ENCODE measurements at regions not wholly inside any gene's neighbourhood (a gene's known extent, or its start where the extent isn't known, plus 50 kb on each side); places are given as distances from the start of the nearest gene placed in this dataset.

DNA sequence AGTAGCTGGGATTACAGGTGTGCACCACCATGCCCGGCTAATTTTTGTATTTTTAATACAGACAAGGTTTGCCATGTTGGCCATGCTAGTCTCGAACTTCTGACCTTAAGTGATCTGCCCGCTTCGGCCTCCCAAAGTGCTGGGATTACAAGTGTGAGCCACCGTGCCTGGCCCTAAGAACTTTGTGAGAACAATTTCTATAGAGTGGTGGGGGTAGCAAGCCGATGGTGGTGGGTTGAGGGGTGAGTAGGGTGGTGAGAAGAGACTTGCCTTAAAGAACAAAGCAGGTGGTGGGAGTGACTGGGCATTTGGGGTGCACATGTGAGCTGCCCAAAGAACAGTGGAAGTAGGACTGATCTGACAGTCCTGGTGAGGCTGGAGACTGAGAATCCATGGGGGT is 76.0 kb upstream of the ASB18 start:
- CTCF ChIA-PET: no interaction called here

DNA sequence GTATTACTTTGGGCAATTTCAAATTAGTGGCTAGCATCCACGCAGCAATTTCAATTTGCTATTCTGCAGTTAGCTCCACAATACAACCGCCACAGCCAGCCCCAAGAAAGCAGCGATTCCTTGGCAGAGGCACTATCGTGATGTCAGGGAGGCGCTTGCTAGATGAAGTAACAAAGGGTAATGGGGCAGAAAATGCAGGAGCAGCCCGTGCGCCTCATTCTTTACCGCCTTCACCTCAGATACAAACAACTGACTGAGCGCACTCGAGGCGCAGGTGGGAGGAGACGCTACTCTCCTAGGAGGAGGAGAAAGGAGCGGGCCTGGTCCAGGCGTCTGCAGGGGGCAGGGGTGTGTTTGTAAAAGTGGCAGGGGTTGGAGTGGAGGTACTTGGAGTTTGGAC is 76.9 kb upstream of the ASB18 start:
- H2AFZ ChIP-seq (ENCODE audit: low read length): no peak overlapping the region
- ChIA-PET CTCF (no interaction called here), POLR2A (ENCODE audit: unreplicated experiment) (no interaction called here)
- H4K20me1 ChIP-seq (ENCODE audit: low read length): no peaks in the 10 kb centered on the region
- H3K79me2 ChIP-seq (ENCODE audit: low read length): no peaks in the 10 kb centered on the region
- no peak overlapping the region for H3K9ac ChIP-seq (ENCODE audit: low read length)
- no peaks in the 10 kb centered on the region for H3K9me2 ChIP-seq (replicated peaks; ENCODE audit: low read length)
- no peaks in the 10 kb centered on the region for H3K4me1 ChIP-seq (ENCODE audit: insufficient read depth, low read length)
- no TSS peak for BruUV-seq (replicated peaks)
- no peaks in the 10 kb centered on the region for H3K27me3 ChIP-seq (ENCODE audit: low read length)
- no peak overlapping the region for H3K27ac ChIP-seq (ENCODE audit: low read length)
- DNase-seq (no peak), ATAC-seq (no peak)
- no peaks in the 10 kb centered on the region for H3K36me3 ChIP-seq (ENCODE audit: low read depth, low read length)
- intact Hi-C loops (cut with micrococcal nuclease): no loop called here
- H3K4me2 ChIP-seq (ENCODE audit: low read length): no peak overlapping the region
- H3F3A ChIP-seq (ENCODE audit: low read length, unreplicated experiment): no peaks in the 10 kb centered on the region
- H3K9me3 ChIP-seq (ENCODE audit: low read length): no peaks in the 10 kb centered on the region
- TF ChIP-seq, protein P1, sequence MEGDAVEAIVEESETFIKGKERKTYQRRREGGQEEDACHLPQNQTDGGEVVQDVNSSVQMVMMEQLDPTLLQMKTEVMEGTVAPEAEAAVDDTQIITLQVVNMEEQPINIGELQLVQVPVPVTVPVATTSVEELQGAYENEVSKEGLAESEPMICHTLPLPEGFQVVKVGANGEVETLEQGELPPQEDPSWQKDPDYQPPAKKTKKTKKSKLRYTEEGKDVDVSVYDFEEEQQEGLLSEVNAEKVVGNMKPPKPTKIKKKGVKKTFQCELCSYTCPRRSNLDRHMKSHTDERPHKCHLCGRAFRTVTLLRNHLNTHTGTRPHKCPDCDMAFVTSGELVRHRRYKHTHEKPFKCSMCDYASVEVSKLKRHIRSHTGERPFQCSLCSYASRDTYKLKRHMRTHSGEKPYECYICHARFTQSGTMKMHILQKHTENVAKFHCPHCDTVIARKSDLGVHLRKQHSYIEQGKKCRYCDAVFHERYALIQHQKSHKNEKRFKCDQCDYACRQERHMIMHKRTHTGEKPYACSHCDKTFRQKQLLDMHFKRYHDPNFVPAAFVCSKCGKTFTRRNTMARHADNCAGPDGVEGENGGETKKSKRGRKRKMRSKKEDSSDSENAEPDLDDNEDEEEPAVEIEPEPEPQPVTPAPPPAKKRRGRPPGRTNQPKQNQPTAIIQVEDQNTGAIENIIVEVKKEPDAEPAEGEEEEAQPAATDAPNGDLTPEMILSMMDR (conservative IDR thresholded peaks at IDR 0.05; ENCODE audit: low read depth, low read length): no peak
- no peak for TF ChIP-seq EZH2 (IDR thresholded peaks at IDR 0.05; ENCODE audit: low read length, unreplicated experiment)
- TF ChIP-seq EZH2phosphoT487 (IDR thresholded peaks at IDR 0.05; ENCODE audit: borderline replicate concordance, low read length): no peak
- H3K4me3 ChIP-seq (ENCODE audit: low read length): no peak overlapping the region

More for the DNA sequence above, 76.0 kb upstream of the ASB18 start:
- Histone ChIP-seq H3K27ac (ENCODE audit: low read length) (no peak overlapping the region), H4K20me1 (ENCODE audit: low read length) (no peaks in the 10 kb centered on the region), H3K9ac (ENCODE audit: low read length) (no peak overlapping the region), H3F3A (ENCODE audit: low read length, unreplicated experiment) (no peaks in the 10 kb centered on the region), H3K4me3 (ENCODE audit: low read length) (no peak overlapping the region), H3K4me1 (ENCODE audit: insufficient read depth, low read length) (no peaks in the 10 kb centered on the region), H3K79me2 (ENCODE audit: low read length) (no peaks in the 10 kb centered on the region), H3K36me3 (ENCODE audit: low read depth, low read length) (no peaks in the 10 kb centered on the region), H3K4me2 (ENCODE audit: low read length) (no peak overlapping the region), H3K9me3 (ENCODE audit: low read length) (no peaks in the 10 kb centered on the region), H3K27me3 (ENCODE audit: low read length) (no peaks in the 10 kb centered on the region), H2AFZ (ENCODE audit: low read length) (no peak overlapping the region), H3K9me2 (replicated peaks; ENCODE audit: low read length) (no peaks in the 10 kb centered on the region)
- no TSS peak for BruUV-seq (replicated peaks)
- POLR2A ChIA-PET (ENCODE audit: unreplicated experiment): no interaction called here
- ATAC-seq (no peak), DNase-seq (no peak)
- TF ChIP-seq EZH2phosphoT487 (IDR thresholded peaks at IDR 0.05; ENCODE audit: borderline replicate concordance, low read length): no peak
- TF ChIP-seq, protein P1 (conservative IDR thresholded peaks at IDR 0.05; ENCODE audit: low read depth, low read length): no peak
- TF ChIP-seq EZH2 (IDR thresholded peaks at IDR 0.05; ENCODE audit: low read length, unreplicated experiment): no peak
- intact Hi-C loops (cut with micrococcal nuclease): no loop called here

DNA sequence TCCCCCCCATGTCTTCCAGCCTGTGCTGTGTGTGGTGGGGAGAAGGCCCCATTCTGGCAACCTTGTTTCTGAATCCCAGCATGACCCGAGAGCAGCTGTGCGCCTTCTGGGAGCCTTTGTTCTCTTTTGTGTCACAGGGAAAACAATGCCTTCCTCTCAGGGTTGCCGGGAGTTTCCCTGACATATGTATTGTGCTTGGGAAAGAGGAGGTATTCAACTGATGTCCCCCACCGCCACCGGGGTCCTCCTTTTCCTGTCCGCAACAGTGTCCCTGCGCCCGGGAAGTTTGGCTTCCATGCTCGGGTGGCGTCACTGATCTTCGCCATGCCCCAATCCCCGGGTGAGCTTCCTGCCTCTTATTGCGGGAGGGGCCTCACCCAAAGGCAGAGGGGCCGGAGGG is 77.5 kb upstream of the ASB18 start:
- Histone ChIP-seq H3K9me3 (ENCODE audit: low read length) (no peaks in the 10 kb centered on the region), H3K27ac (ENCODE audit: low read length) (no peak overlapping the region), H4K20me1 (ENCODE audit: low read length) (no peaks in the 10 kb centered on the region), H2AFZ (ENCODE audit: low read length) (no peak overlapping the region), H3K9ac (ENCODE audit: low read length) (no peak overlapping the region), H3K4me3 (ENCODE audit: low read length) (no peak overlapping the region), H3K79me2 (ENCODE audit: low read length) (no peaks in the 10 kb centered on the region), H3K4me2 (ENCODE audit: low read length) (no peak overlapping the region), H3K9me2 (replicated peaks; ENCODE audit: low read length) (no peaks in the 10 kb centered on the region), H3F3A (ENCODE audit: low read length, unreplicated experiment) (no peaks in the 10 kb centered on the region), H3K27me3 (ENCODE audit: low read length) (no peaks in the 10 kb centered on the region), H3K36me3 (ENCODE audit: low read depth, low read length) (no peaks in the 10 kb centered on the region), H3K4me1 (ENCODE audit: insufficient read depth, low read length) (no peaks in the 10 kb centered on the region)
- ATAC-seq: no peak
- intact Hi-C loops (cut with micrococcal nuclease): loop anchor here (2.0 kb wide), 1 partner anchor 719 kb away; no protein-coding TSS in a partner anchor
- no TSS peak for BruUV-seq (replicated peaks)
- POLR2A ChIA-PET (ENCODE audit: unreplicated experiment): no interaction called here
- TF ChIP-seq EZH2phosphoT487 (IDR thresholded peaks at IDR 0.05; ENCODE audit: borderline replicate concordance, low read length) (no peak), EZH2 (IDR thresholded peaks at IDR 0.05; ENCODE audit: low read length, unreplicated experiment) (no peak)
- TF ChIP-seq, protein P1 (conservative IDR thresholded peaks at IDR 0.05; ENCODE audit: low read depth, low read length): no peak
- no peak for DNase-seq
- CTCF ChIA-PET: no interaction called here

Data from PC-3 (cell line).